HEK293T (cell line): ENCODE measurements at regions not wholly inside any gene's neighbourhood (a gene's known extent, or its start where the extent isn't known, plus 50 kb on each side); places are given as distances from the start of the nearest gene placed in this dataset.

Experiments used
- BHLHE40 ChIP-seq: fragments of 450-650 bp; IDR thresholded peaks from 2 replicates; pipeline ENCODE4 v1.6.1; 2016; ENCODE audit warnings: mild to moderate bottlenecking, moderate library complexity, borderline replicate concordance
- FOXK2 ChIP-seq: fragments of 450-650 bp; IDR thresholded peaks from 2 replicates; pipeline ENCODE4 v1.6.1; 2016; ENCODE audit warnings: mild to moderate bottlenecking
- FOXM1 ChIP-seq: fragments of 450-650 bp; IDR thresholded peaks from 2 replicates; pipeline ENCODE4 v1.6.1; 2017; ENCODE audit warnings: mild to moderate bottlenecking, borderline replicate concordance
- LEF1 ChIP-seq: fragments of 450-650 bp; IDR thresholded peaks from 2 replicates; pipeline ENCODE4 v1.6.1; 2017; ENCODE audit warnings: mild to moderate bottlenecking, borderline replicate concordance
- NFRKB ChIP-seq: fragments of 450-650 bp; IDR thresholded peaks from 2 replicates; pipeline ENCODE4 v1.6.1; 2016; ENCODE audit warnings: mild to moderate bottlenecking, moderate library complexity
- SP1 ChIP-seq: fragments of 450-650 bp; IDR thresholded peaks from 2 replicates; pipeline ENCODE4 v1.6.1; 2017
- TF ChIP-seq, protein P1 (sequence below): fragments of 450-650 bp; IDR thresholded peaks from 2 replicates; pipeline ENCODE4 v1.6.1; 2016

DNA sequence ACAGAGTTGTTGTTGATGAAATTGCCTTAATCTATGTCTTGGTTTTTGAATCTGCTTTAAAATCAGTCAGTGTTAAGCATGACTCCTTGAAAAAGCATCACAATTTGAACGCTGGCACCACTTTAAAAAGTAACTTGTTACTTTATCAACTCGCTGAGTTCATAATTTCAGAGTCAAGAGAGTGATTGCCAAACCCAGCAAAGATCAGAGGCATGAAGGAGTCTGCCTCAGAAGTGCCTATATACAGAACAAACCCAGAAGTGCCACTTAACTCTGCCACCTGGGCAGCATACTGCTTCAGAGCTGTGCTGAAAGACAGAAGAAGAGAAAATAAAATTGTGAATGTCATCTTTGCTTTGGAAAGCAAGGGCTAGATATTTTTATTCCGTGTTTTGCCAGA lies 73.6 kb upstream of the HCRTR2 start:
- TF ChIP-seq FOXM1 = no peak
- no peak for TF ChIP-seq BHLHE40
- TF ChIP-seq LEF1 = no peak
- TF ChIP-seq, protein P1, sequence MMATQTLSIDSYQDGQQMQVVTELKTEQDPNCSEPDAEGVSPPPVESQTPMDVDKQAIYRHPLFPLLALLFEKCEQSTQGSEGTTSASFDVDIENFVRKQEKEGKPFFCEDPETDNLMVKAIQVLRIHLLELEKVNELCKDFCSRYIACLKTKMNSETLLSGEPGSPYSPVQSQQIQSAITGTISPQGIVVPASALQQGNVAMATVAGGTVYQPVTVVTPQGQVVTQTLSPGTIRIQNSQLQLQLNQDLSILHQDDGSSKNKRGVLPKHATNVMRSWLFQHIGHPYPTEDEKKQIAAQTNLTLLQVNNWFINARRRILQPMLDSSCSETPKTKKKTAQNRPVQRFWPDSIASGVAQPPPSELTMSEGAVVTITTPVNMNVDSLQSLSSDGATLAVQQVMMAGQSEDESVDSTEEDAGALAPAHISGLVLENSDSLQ = no peak
- no peak for TF ChIP-seq SP1
- TF ChIP-seq FOXK2 = no peak
- no peak for TF ChIP-seq NFRKB
